ENCODE measurements at regions not wholly inside any gene's neighbourhood (a gene's known extent, or its start where the extent isn't known, plus 50 kb on each side); places are given as distances from the start of the nearest gene placed in this dataset.

DNA sequence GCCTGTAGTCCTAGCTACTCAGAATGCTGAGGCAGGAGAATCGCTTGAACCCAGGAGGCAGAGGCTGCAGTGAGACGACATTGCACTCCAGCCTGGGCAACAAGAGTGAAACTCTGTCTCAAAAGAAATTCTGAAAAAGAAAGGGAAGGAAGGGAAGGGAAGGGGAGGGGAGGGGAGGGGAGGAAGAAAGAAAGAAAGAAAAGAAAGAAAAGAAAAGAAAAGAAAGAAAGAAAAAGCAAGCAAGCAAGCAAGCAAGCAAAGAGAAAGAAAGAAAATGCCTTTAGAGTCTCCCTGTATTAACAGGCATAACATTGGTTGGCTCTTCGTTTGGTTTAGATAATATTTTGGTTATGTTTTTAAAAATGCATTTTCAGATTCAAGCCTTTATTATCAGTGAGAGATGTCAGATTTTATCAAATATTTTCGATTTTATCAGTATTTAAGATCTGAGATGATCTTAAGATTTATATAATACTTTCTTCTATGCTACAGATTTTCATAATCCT lies 281.1 kb downstream of the NPIPA8 start:
- no peak overlapping the region for H3K4me3 ChIP-seq (replicated peaks in 1 of 3; ENCODE audit: insufficient read depth in 1 of 3, low read depth in 2 of 3, low read length in 3 of 3)
- WGBS (ENCODE audit: low lambda C conversion rate) = 7% methylated on average over 4 of the region's 4 CpGs
- no peak for ATAC-seq
- in situ Hi-C loops (cut with HindIII; ENCODE audit: extremely low pct_ligation_motif_present, low pct_unique_long_range_greater_than_20kb) (no loop called here), intact Hi-C loops (cut with micrococcal nuclease; ENCODE audit: unreplicated experiment) (no loop called here)
- no peak overlapping the region for H3K4me2 ChIP-seq (ENCODE audit: low read depth, low read length)
- no peak overlapping the region for H3K27ac ChIP-seq (ENCODE audit: extremely low read length, insufficient read depth, low read length)
- no peaks in the 10 kb centered on the region for H3K9me3 ChIP-seq (ENCODE audit: low read length)
- H3K36me3 ChIP-seq (replicated peaks in 1 of 2; ENCODE audit: control insufficient read depth in 1 of 2, insufficient read depth in 2 of 2, low read length in 2 of 2) = no peaks in the 10 kb centered on the region
- peak; percentile 94 for TF ChIP-seq HNRNPK (IDR thresholded peaks at IDR 0.05; ENCODE audit: low read depth, low read length, poor library complexity, severe bottlenecking)
- TF ChIP-seq, protein P1, sequence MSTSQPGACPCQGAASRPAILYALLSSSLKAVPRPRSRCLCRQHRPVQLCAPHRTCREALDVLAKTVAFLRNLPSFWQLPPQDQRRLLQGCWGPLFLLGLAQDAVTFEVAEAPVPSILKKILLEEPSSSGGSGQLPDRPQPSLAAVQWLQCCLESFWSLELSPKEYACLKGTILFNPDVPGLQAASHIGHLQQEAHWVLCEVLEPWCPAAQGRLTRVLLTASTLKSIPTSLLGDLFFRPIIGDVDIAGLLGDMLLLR (CRISPR knock-in tag; IDR thresholded peaks at IDR 0.05) = no peak
- DNase-seq (ENCODE audit: low spot score) = no peak
- no peak overlapping the region for H3K9ac ChIP-seq (ENCODE audit: insufficient read depth, low read depth, low read length)
- H3K27me3 ChIP-seq (ENCODE audit: control insufficient read depth in 1 of 2, insufficient read depth in 2 of 2, low read length in 2 of 2) = peaks cover 0 to 17% of the 10 kb centered on the region in 2 experiments; a peak in 4 of 5 replicates
- ChIA-PET POLR2A (interaction anchor here (0.7 kb wide), 1 partner anchor 14 kb away, joined by 3 read pairs; no protein-coding TSS in a partner anchor), CTCF (ENCODE audit: low intra/inter-chr PET ratio, low total read pairs) (no interaction called here)
- no peaks in the 10 kb centered on the region for H4K20me1 ChIP-seq (ENCODE audit: insufficient read depth, low read length)
- BruUV-seq (replicated peaks) = no TSS peak
- H2AFZ ChIP-seq (ENCODE audit: low read length) = no peak overlapping the region
- FAIRE-seq = no peak
- no peaks in the 10 kb centered on the region for H3K79me2 ChIP-seq (ENCODE audit: insufficient read depth, low read length)
- H3K4me1 ChIP-seq (ENCODE audit: insufficient read depth, low read length) = no peaks in the 10 kb centered on the region

DNA sequence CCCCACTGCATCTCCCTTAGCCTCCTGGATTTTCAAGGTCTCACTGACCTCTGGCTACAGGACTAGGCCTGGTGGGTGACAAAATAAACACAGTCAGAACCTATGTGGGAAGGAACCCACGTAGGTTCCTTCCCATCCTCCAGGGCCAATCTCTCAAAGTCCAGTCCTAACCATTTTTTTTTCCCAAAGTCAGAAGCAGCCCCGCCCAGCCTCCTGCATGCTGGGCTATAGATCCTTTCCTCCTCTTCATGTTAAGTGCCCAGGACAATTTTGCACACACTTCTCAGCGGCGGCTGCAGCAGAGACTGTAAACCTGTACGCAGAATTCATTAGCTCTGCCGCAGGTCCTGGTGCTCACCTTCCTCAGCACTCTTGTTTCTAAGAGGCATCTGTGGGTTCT lies 285.8 kb downstream of the NPIPA8 start:
- FAIRE-seq (no peak), ATAC-seq (no peak), DNase-seq (ENCODE audit: low spot score) (no peak)
- TF ChIP-seq ZNF253 (CRISPR knock-in tag; IDR thresholded peaks at IDR 0.05; ENCODE audit: borderline replicate concordance) (no peak), HOXA5 (CRISPR knock-in tag; IDR thresholded peaks at IDR 0.05) (no peak), ZKSCAN5 (CRISPR knock-in tag; IDR thresholded peaks at IDR 0.05) (no peak), ZNF225 (CRISPR knock-in tag; IDR thresholded peaks at IDR 0.05) (no peak), FOXJ3 (CRISPR knock-in tag; IDR thresholded peaks at IDR 0.05; ENCODE audit: borderline replicate concordance) (no peak), ZFP36L1 (CRISPR knock-in tag; IDR thresholded peaks at IDR 0.05) (no peak), SP1 (IDR thresholded peaks at IDR 0.05) (no peak), SP1 (CRISPR knock-in tag; IDR thresholded peaks at IDR 0.05) (no peak), ZNF768 (CRISPR knock-in tag; IDR thresholded peaks at IDR 0.05) (no peak), SNAI1 (CRISPR knock-in tag; IDR thresholded peaks at IDR 0.05; ENCODE audit: borderline replicate concordance) (no peak), ZBTB7B (CRISPR knock-in tag; IDR thresholded peaks at IDR 0.05) (no peak), HNRNPL (IDR thresholded peaks at IDR 0.05; ENCODE audit: low read depth, low read length) (no peak)
- TF ChIP-seq, protein P2, sequence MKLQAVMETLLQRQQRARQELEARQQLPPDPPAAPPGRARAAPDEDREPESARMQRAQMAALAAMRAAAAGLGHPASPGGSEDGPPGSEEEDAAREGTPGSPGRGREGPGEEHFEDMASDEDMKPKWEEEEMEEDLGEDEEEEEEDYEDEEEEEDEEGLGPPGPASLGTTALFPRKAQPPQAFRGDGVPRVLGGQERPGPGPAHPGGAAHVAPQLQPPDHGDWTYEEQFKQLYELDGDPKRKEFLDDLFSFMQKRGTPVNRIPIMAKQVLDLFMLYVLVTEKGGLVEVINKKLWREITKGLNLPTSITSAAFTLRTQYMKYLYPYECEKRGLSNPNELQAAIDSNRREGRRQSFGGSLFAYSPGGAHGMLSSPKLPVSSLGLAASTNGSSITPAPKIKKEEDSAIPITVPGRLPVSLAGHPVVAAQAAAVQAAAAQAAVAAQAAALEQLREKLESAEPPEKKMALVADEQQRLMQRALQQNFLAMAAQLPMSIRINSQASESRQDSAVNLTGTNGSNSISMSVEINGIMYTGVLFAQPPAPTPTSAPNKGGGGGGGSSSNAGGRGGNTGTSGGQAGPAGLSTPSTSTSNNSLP (IDR thresholded peaks at IDR 0.05; ENCODE audit: low read depth, low read length) = no peak
- Histone ChIP-seq H3K36me3 (replicated peaks in 1 of 2; ENCODE audit: control insufficient read depth in 1 of 2, insufficient read depth in 2 of 2, low read length in 2 of 2) (no peaks in the 10 kb centered on the region), H2AFZ (ENCODE audit: low read length) (no peak overlapping the region), H3K4me2 (ENCODE audit: low read depth, low read length) (no peak overlapping the region), H3K9ac (ENCODE audit: insufficient read depth, low read depth, low read length) (no peak overlapping the region), H4K20me1 (ENCODE audit: insufficient read depth, low read length) (no peaks in the 10 kb centered on the region), H3K4me3 (replicated peaks in 1 of 3; ENCODE audit: insufficient read depth in 1 of 3, low read depth in 2 of 3, low read length in 3 of 3) (no peak overlapping the region), H3K27me3 (ENCODE audit: control insufficient read depth in 1 of 2, insufficient read depth in 2 of 2, low read length in 2 of 2) (no peaks in the 10 kb centered on the region), H3K9me3 (ENCODE audit: low read length) (no peaks in the 10 kb centered on the region), H3K27ac (ENCODE audit: extremely low read length, insufficient read depth, low read length) (no peak overlapping the region), H3K4me1 (ENCODE audit: insufficient read depth, low read length) (no peaks in the 10 kb centered on the region), H3K79me2 (ENCODE audit: insufficient read depth, low read length) (no peaks in the 10 kb centered on the region)
- in situ Hi-C loops (cut with HindIII; ENCODE audit: extremely low pct_ligation_motif_present, low pct_unique_long_range_greater_than_20kb) = no loop called here
- CTCF ChIA-PET (ENCODE audit: low intra/inter-chr PET ratio, low total read pairs) = no interaction called here
- BruUV-seq (replicated peaks) = no TSS peak
- POLR2A ChIA-PET = no interaction called here
- WGBS (ENCODE audit: low lambda C conversion rate) = 36% methylated on average over 6 of the region's 6 CpGs
- intact Hi-C loops (cut with micrococcal nuclease; ENCODE audit: unreplicated experiment) = no loop called here

Measured in HepG2 (cell line).